HG02571 (cell line): ENCODE measurements at regions not wholly inside any gene's neighbourhood (a gene's known extent, or its start where the extent isn't known, plus 50 kb on each side); places are given as distances from the start of the nearest gene placed in this dataset.

Experiments
- ATAC-seq: cut with Tn5 transposase; IDR thresholded peaks from one replicate; pipeline ENCODE4 v1.9.1; 2021; ENCODE audit warnings: mild to moderate bottlenecking, moderate library complexity; ENCODE audit not compliant: unreplicated experiment

DNA sequence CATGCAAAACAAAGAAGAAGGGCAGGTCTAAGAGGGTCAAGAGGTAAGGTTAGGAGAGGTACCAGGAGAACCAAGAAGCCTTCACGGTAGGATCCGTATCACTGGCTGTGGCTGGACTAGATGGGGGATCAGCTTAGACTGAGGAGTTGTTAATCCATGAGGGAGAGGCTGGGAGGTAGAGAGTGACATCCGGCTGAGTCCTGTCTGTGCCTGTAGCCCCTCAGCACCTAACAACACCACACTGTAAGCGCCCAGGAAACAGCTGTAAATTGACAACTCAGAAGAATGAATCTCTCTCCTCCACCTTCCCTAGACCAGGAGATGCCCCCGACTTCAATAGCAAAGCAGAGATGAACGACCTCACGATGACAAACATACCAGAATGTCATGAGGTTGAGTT, 199.4 kb upstream of the RPL38 start:
- ATAC-seq: no peak

DNA sequence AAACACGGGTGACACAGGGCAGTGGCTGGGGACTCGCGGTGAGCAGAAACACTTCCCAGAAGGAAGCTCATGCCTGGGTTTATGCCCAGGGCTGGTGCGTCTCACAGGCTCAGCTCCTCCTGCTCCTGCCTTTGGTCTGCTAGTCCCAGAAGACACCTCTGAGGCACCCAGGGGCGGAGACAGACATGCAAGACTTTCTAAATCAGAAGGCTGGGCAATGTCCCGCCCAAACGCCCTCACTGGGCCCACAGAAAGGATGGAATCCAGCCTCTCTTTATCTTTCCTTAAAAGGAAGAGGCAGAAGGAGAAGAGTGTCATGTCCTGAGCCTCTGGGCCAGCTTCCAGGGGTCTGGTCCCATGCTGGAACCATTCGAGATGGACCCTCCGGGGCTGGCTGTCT, 197.7 kb upstream of the RPL38 start:
- ATAC-seq: no peak

DNA sequence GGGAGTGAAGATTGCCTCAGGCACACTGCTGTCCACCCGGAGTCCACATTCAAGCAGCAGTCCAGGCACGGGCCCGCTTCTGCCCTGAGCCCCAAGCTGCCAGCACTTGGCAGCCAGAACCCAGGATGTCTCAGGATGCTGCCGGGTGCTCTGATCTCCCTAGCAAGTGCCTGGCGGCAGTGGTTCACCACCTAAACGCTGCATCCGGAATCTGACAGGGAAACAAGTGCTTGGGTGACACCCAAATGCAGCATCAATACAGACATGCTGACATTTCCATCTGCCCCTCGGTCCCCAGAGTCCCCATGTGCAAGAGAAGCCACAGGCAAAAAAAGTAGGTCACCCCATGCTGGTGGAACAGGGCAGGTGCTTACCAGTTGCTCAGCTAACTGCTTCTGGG, 197.1 kb upstream of the RPL38 start:
- no peak for ATAC-seq

DNA sequence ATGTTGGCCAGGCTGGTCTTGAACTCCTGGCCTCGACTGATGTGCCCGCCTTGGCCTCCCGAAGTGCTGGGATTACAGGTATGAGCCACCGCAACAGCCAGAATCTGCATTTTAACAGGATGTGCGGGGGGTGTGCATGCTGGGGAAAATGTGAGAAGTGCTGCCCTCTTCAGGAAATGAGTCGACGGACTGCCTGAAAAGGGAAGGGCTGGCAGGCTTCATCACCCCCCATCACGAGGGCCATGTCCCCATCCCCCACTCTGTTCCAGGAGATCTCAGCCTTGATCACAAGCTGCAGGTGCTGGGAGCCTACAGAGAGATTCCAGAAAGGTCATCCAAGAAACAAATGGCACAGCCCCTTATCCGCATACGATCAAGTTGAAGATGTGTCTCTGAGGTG, 195.3 kb upstream of the RPL38 start:
- ATAC-seq: no peak

DNA sequence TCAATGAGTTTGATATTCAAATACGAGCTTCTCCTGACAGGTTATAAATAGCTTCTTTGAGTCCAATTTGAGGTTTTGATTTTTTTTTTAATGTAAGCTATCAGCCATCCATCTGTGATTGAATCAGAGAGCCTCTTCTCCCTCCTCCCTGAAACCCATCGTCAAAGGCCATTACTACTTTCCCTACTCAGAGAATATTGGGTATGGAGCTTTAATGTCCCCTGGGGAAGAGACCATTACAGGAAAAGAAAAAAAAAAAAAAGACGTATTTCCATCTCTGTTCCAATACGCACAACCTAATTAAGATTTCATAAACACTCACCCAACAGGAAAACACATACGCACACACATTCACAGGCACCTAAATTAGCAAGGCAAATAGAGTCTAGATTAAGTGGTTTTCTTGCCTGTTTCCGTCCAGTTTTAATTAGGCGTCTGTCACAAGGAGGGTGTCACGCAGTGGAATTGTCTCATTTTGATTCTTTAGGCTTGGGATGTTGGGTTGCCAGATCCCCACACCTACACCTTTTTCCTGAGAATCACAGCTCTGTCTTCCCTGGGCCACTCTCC, 194.3 kb upstream of the RPL38 start:
- no peak for ATAC-seq

DNA sequence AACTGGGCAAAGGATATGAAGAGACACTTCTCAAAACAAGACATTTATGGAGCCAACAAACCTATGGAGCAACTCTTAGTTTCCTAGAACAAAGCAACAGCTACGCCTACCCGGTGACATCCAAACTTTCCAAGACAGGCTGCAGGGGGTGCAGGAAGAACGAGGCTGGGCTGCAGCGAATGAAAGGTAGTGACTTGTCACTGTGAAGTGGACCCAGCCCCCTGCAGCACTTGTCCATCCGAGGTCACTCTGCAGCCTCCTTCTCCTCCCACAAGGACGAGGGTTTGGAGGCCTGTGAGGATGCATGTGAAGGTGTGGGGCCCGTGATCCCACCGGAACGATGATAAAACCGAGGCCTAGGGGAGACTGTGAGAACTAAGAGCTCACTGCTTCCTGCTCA, 192.6 kb upstream of the RPL38 start:
- no peak for ATAC-seq

DNA sequence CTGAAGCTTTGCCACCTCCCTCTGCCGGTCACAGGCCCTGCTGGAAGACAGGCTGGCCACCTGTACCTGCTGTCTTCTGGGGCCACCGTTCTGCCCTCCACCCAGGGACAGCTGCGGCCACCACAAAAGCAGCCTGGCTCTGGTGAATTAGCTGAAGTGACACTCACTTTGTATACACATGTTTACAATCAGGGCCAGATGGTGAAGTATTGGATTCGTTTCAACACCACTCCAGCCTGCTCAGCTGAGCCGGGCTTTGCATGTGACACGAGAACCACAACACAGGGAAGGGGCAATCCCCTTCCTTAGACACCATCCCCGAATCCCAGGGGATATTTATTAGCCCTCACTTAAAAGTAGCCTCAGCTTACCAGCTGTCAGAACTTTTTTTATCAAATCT, 191.5 kb upstream of the RPL38 start:
- no peak for ATAC-seq

DNA sequence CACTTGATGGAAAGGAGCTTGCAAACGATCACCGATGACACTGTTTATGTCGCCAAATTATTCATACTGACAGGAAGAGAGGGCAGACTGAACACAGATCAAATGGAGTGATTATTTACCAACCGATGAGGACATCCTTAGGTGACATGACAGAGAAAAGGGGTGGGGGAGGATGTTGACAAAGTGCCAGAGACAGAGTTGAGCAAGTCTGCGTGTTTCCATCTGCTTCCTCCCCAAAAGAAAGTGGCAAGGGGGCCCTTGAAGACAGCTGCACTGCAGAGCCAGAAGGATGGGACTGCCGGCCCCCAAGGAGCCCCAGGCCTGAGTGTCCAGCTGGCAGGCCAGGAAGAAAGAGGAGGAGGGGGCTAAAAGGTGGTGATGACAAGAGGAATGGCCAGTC, 191.0 kb upstream of the RPL38 start:
- ATAC-seq: no peak

DNA sequence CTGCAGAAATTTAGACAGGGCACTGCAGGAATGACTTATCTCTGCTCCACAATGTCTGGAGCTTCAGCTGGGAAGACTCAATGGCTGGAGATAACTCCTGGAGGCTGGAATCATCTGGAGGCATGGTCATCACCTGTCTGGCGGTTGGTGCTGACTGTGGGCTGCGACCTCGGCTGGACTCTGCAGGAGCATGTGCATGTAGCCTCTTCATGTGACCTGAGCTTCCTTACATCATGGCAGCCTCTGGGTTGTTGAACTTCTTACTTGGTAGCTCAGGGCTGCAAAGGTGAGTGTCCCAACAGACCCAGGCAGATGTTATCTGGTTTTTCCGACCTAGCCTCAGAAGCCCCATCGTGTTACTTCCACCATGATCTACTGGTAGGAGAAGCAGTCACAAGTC, 188.2 kb upstream of the RPL38 start:
- no peak for ATAC-seq

DNA sequence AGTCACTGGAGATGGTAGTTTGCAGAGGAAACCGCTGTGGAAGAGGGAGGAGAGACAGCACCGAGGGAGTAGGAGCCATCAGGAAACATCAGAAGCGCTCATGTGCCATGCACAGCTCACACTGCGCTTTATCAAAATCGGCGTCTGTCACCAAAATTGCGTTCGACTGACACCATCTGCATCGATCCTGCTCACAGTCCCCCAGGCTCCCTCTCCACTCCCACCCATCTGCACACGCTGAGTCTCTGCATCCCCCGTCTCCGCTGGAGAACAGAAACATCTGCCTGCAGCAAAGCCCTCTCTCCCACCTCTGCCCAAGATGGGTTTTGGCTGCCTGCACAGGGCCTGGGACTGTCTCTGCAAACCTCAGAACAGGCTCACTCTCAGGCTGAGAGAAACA, 187.5 kb upstream of the RPL38 start:
- no peak for ATAC-seq

DNA sequence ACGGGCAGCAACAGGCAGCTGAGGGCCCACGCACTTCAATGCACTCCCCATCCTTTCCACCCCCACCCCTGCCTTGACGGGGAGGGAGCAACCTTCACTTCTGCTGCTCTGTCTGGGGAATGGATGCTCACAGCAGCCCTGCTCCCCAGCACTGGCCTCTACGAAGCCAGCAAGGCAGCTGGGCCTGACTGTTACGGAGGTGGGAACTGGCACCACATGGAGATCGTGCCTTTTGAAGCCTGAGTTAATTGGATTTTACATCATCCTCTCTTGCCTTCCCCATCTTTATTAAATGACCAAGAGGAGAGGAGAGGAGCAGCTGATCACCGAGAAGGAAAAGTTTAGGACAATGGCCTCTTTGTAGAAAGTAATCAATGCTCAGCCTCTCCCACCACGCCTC, 187.0 kb upstream of the RPL38 start:
- ATAC-seq: no peak

DNA sequence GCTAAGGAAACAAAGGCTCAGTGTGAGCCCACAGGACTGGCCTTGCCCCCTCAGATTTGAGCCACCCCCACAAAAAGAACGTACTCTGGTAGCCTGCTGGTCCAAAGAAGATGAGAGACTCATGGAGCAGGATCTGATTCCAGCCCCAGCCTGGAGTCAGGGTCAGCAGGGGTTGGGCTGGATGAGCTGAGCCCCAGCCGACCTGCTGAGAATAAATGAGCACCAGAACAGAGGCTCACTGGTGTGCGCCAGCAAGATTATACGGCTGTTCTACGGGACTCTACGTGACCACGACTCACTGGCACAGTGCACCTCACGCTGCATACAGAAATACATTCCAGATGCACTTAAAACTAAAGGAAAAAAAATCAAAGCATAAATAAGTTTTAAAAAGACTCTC, 186.0 kb upstream of the RPL38 start:
- no peak for ATAC-seq

DNA sequence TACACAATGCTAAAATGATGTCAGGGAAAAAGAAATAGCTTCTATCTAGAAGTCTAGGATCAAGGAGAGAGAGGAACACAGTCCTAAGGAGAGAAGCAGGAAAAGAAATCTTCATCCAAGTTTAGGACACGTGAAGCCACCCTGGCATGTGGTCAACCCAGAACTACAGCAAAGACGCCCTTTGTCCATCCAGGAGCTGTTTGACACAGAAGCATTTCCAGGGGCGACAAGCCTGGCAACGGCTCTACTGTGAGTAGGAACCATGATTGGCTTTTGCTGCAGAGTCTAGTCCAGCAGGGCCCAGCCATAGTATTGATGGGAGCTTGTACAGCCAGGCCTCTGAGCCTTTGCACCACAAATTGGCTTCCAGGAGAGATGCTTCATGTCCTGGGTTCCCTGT, 185.4 kb upstream of the RPL38 start:
- no peak for ATAC-seq

DNA sequence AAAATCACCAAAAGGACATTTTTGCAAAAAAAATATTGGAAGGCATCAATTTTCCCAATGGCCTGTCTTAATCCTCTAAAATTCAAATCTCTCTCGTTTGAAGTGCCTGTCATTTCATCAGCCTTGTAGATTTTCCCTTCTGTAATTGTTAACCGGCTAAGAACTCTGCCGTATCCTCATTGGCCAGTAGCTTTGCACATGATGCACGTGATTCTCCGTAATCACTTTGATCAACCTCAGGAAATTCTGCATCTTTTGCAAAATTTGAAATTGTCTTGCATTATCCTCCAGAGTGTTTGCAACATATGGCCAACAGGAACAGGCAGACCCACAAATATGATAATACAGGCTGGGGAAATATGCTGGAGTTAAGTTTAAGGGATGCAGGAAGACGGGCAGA, 184.2 kb upstream of the RPL38 start:
- no peak for ATAC-seq

DNA sequence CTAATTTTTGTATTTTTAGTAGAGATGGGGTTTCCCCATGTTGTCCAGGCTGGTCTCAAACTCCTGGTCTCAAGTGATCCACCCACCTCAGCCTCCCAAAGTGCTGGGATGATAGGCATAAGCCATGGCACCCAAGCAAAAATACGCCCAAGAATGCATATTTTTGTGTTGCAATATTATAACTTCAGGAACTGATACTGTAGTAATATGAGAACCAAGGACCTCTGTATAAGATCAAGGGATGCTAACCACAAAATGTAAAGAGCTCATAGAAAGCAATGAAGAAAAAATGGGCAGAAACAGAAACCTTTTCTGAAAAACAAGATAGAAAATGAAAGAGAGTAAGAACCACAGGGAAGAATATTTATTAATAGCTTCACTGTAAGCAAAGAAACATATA, 183.6 kb upstream of the RPL38 start:
- ATAC-seq: no peak

DNA sequence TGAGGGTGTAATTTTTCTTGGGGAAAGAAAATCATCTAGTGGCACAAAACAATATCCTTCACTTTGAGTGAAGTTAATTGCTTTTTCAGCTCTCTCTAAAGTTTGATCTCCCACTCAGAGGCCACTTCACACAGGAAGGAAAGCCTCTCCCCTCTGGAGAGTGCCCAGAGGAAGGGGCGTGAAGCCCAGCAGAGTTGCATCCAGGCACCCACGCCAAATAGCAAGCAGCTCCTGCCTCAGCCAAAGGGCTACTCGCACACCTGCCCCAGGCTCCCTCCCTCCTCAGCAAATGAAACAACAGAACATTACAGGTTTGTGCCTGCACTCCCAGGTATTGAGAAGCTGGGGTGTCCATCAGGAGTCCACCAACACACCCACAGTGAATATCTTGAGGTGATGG, 183.0 kb upstream of the RPL38 start:
- ATAC-seq: no peak

DNA sequence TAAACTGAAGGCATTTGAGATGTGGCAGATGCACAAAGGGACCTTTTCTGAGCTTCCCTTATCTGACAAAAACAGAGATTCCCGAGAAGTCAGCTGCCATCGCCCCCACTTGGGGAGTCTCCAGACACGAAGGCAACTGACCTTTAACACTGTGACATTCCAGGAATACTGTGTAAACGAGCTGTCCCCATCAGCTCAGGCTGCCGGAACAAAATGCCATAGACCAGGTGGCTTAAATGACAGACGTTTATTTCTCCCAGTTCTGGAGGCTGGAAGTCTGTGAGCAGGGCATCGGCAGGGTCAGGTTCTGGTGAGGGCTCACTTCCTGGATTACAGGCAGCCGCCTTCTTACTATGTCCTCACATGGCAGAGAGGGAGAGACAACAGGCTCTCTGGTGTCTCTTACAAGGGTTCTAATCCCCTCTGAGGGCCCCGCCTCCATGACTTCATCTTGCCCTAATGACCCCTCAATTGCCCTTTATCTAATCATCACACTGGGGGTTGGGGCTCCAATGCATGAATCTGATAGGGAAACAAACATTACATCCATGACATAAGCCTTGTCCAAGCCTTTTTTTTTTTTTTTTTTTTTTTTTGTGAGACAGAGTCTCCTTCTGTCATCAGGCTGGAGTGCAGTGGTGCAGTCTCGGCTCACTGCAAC, 178.5 kb upstream of the RPL38 start:
- ATAC-seq: no peak

DNA sequence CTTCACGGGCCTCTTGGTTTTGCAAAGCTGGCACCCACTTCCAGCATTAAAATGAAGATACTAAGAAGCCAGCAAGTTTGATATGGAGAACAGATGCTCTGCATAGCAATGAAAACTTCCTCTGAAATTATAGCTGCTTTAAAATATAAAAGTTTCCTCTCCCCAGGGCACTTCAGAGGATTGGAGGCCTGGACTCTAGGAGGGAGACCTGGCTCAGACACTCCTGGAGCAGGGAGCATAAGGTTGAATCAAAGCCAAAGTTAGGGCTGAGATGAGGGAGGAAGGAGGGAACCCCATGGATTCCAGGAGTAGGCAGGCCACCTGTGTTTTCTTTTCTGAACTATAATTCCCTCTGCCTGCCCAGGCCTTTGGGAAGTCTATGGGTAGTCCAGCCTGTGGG, 176.0 kb upstream of the RPL38 start:
- no peak for ATAC-seq

DNA sequence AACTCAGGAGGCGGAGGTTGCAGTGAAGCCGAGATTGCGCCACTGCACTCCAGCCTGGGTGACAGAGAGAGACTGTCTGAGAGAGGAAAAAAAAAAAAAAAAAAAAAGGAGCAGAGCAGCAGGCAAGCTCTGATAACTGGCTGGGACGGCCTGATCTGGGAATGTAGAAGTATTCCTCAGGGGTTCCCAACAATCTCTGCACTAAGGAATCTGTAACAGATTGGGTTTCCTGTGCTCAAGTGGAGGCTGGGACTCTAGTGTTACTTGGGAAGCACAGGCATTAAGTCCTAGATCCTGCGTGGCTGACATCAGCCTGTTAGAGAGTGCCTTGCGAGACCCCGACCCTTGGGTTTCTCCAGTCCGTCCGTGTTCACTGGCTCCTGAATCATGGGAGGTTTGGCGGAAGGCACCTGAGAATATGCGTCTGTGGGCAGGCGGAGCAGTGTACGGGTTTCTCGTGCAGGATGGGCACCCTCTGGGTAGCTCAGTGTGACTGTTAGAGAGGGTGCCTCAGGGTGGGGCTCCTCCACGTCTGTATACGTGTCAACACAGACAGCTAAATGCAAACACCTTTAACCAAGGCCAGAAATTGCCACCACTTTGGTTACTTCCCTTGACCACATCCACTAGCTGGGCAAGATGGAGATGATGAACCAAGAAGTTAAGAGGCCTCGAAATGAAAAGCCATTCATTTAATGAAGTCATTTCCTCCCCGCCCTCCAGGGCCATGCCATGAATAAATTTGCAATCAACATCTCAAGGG, 174.9 kb upstream of the RPL38 start:
- no peak for ATAC-seq

DNA sequence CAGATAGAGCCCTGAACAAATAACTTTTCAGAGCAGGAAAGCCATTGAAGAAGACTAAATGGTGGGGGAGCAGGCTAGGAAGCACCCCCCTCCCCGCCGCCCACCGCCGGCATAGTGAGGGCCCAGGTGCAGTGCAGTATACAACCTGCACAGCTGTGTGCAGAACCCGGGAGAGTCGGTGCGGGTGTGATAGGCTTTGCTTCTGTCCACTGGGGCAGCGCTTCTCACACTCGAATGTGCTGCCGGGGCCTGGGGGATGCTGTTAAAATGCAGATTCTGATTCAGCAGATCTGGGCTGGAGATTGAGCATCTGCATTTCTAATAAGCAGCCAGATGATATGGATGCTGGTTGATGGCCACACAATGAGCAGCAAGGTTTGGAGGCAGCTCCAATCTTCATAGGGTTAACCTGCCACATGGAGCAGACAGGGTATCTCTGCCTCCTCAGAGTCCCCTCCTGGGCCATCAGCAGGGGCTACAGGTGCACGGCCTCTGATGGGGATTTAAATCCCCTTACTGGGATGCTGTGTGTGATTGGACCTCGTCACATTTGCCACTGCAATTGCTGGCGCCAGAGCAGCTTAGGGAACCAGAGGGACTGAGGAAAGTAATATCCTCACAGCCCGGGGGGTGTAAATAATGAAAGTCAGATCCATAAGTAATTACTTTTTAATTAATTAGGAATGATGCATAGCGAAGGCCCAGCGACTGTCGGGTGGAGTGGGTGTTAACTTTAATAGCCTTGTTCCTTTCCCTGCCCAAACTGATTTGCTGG, 172.0 kb upstream of the RPL38 start:
- ATAC-seq: no peak

DNA sequence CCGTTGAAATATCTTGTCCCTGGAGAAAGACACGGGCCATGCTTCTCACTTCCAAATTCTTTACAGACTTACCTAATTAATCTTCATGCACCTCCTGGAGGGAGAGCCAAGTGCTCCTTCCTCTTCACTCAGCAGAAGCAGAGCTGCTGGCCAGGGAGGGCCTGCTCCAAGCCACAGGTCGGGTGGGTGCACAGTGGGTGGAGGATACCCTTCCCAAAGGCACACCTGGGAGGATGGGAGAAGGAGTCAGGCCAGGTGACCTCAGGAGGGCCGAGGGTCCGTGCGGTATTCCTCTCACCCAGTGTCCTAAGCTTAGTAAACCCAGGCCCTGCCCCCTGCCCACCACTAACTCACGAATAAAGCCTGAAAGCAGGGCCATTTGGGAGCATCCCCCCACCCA, 171.3 kb upstream of the RPL38 start:
- ATAC-seq: no peak

DNA sequence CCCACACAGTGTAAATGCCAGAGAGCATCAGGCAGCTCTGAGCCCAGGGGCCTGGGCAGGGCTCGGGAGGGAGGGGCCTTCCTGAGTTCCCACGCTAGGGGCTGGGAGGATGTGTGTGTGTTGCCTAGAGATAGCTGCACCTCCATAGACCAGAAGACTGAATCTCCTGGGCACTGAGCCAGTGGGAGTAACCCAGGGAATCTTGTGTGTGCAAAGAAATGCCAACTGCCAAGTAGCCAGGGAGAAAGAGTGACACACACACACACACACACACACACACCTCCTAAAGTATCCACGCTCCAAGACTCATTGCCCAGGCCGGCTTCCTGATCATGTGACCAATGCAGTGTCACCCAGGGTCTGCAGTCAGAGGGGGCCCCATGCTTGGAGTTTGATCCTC, 166.2 kb upstream of the RPL38 start:
- ATAC-seq: no peak
